GM23248 (cell line): ENCODE measurements at regions not wholly inside any gene's neighbourhood (a gene's known extent, or its start where the extent isn't known, plus 50 kb on each side); places are given as distances from the start of the nearest gene placed in this dataset.

Source experiments
- DNase-seq: peaks from one replicate; pipeline ENCODE4 v3.0.0-alpha.2; 2015
- H2AFZ ChIP-seq: fragments of 200-600 bp; sonication (generic); 2 replicates; pipeline ENCODE4 v1.6.1; 2016; ENCODE audit warnings: antibody characterized with exemption
- H3F3A ChIP-seq: fragments of 200-600 bp; sonication (generic); 2 replicates; pipeline ENCODE4 v1.6.1; 2016; ENCODE audit warnings: mild to moderate bottlenecking, antibody characterized with exemption, mixed run types; ENCODE audit not compliant: insufficient read depth
- H3K27ac ChIP-seq: fragments of 200-600 bp; sonication (generic); 2 replicates; pipeline ENCODE4 v1.5.1; 2016; ENCODE audit warnings: mild to moderate bottlenecking
- H3K27me3 ChIP-seq: fragments of 200-600 bp; sonication (generic); replicated peaks from 2 replicates; pipeline ENCODE4 v1.6.1; 2016; ENCODE audit warnings: mild to moderate bottlenecking; ENCODE audit not compliant: insufficient read depth
- H3K36me3 ChIP-seq: fragments of 200-600 bp; sonication (generic); 2 replicates; pipeline ENCODE4 v1.6.1; 2016; ENCODE audit warnings: low read depth, mild to moderate bottlenecking
- H3K4me1 ChIP-seq: fragments of 200-600 bp; sonication (generic); 2 replicates; pipeline ENCODE4 v1.6.1; 2016; ENCODE audit warnings: mild to moderate bottlenecking; ENCODE audit not compliant: insufficient read depth
- H3K4me2 ChIP-seq: fragments of 200-600 bp; sonication (generic); one replicate; pipeline ENCODE4 v1.6.1; 2016; ENCODE audit warnings: mild to moderate bottlenecking; ENCODE audit not compliant: unreplicated experiment
- H3K4me3 ChIP-seq: fragments of 200-600 bp; sonication (generic); 2 replicates; pipeline ENCODE4 v1.5.1; 2016; ENCODE audit warnings: mild to moderate bottlenecking
- H3K79me2 ChIP-seq: fragments of 200-600 bp; sonication (generic); 2 replicates; pipeline ENCODE4 v1.6.1; 2016; ENCODE audit warnings: mild to moderate bottlenecking; ENCODE audit not compliant: insufficient read depth
- H3K9ac ChIP-seq: fragments of 200-600 bp; sonication (generic); 2 replicates; pipeline ENCODE4 v1.6.1; 2016; ENCODE audit warnings: mild to moderate bottlenecking
- H3K9me2 ChIP-seq: fragments of 200-600 bp; sonication (generic); 2 replicates; pipeline ENCODE4 v1.6.1; 2016; ENCODE audit warnings: mixed run types, mild to moderate bottlenecking, moderate library complexity; ENCODE audit not compliant: insufficient read depth
- H3K9me3 ChIP-seq: fragments of 200-600 bp; sonication (generic); one replicate; pipeline ENCODE4 v1.6.1; 2017; ENCODE audit warnings: low read depth
- H4K20me1 ChIP-seq: fragments of 200-600 bp; sonication (generic); 2 replicates; pipeline ENCODE4 v1.6.0; 2016; ENCODE audit not compliant: insufficient read depth
- EZH2 ChIP-seq: fragments of 200-600 bp; sonication (generic); IDR thresholded peaks from 2 replicates; pipeline ENCODE4 v1.6.1; 2018; ENCODE audit warnings: antibody characterized with exemption, mild to moderate bottlenecking; ENCODE audit not compliant: insufficient read depth, poor library complexity, severe bottlenecking
- EZH2phosphoT487 ChIP-seq: fragments of 200-600 bp; sonication (generic); IDR thresholded peaks from 2 replicates; pipeline ENCODE4 v1.6.1; 2018; ENCODE audit warnings: antibody characterized with exemption, moderate library complexity, mild to moderate bottlenecking, low read depth; ENCODE audit not compliant: insufficient read depth
- WGBS, 2 experiments: methylation state at CpG; one replicate each; pipeline ENCODE4 v1.1.6; 2015 to 2017; ENCODE audit warnings: low lambda C conversion rate in 2 of 2, low coverage in 1 of 2; ENCODE audit errors: missing lambda C conversion rate in 2 of 2; 5-methylcytosine and 5-hydroxymethylcytosine counted together
- in situ Hi-C: fragments of 300-500 bp; cut with MboI; formaldehyde crosslinking; loops from 2 replicates; pipeline ENCODE4 v1.15.0; 2020

- H3K4me1 ChIP-seq = no peaks in the 10 kb centered on the region
- no peak overlapping the region for H2AFZ ChIP-seq
Observed at GRCh38 chr13:99726282-99726894, 225.1 kb downstream of the TM9SF2 start.

DNA sequence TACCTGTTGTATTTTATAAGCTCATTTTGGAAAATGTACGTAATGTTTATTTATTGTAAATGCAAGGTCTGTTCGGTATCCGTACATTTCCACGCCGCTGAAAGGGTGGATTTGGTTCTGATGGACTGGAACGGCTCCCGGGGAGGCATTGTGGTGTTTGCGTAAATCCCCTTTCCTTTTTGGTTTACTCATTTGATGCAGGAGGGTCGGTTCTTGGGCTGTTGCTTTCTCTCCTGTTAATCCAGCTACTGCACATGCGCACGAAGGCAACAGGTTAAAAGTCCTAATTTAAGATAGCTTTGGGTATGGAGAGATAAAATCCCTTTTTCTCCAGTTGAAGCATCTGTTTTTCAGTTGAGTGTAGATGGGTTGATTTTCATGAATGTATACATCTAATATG lies 224.4 kb downstream of the TM9SF2 start:
- no peak overlapping the region for H2AFZ ChIP-seq
- no peaks in the 10 kb centered on the region for H3K9me2 ChIP-seq
- no peaks in the 10 kb centered on the region for H3F3A ChIP-seq
- no peaks in the 10 kb centered on the region for H3K36me3 ChIP-seq
- no peaks in the 10 kb centered on the region for H3K9me3 ChIP-seq
- no peak for TF ChIP-seq EZH2phosphoT487
- in situ Hi-C loops = no loop called here
- H3K9ac ChIP-seq = no peak overlapping the region
- H3K79me2 ChIP-seq = no peaks in the 10 kb centered on the region
- no peaks in the 10 kb centered on the region for H3K27me3 ChIP-seq
- 81 to 84% methylated on average over 11 of the region's 11 CpGs for WGBS, 2 experiments
- no peak overlapping the region for H3K4me2 ChIP-seq
- DNase-seq = no peak
- no peak overlapping the region for H3K27ac ChIP-seq
- H3K4me3 ChIP-seq = no peak overlapping the region
- no peaks in the 10 kb centered on the region for H3K4me1 ChIP-seq
- H4K20me1 ChIP-seq = no peaks in the 10 kb centered on the region

More at GRCh38 chr13:99726282-99726894, 225.1 kb downstream of the TM9SF2 start:
- no peak overlapping the region for H3K27ac ChIP-seq
- H3K9me2 ChIP-seq = no peaks in the 10 kb centered on the region
- WGBS, 2 experiments = 61 to 67% methylated on average over 8 to 10 of the region's 10 CpGs
- TF ChIP-seq EZH2 = no peak
- TF ChIP-seq EZH2phosphoT487 = no peak
- no peak overlapping the region for H3K9ac ChIP-seq
- H3K4me2 ChIP-seq = no peak overlapping the region
- H3K36me3 ChIP-seq = no peaks in the 10 kb centered on the region
- no peaks in the 10 kb centered on the region for H3K27me3 ChIP-seq
- in situ Hi-C loops = no loop called here
- no peaks in the 10 kb centered on the region for H3F3A ChIP-seq
- H3K79me2 ChIP-seq = no peaks in the 10 kb centered on the region
- no peak for DNase-seq
- no peaks in the 10 kb centered on the region for H4K20me1 ChIP-seq
- no peak overlapping the region for H3K4me3 ChIP-seq
- H3K9me3 ChIP-seq = no peaks in the 10 kb centered on the region

- Histone ChIP-seq H3K27ac (no peak overlapping the region), H3K9me2 (no peaks in the 10 kb centered on the region), H3K79me2 (no peaks in the 10 kb centered on the region), H2AFZ (no peak overlapping the region), H3K4me3 (no peak overlapping the region), H3K36me3 (no peaks in the 10 kb centered on the region), H3F3A (no peaks in the 10 kb centered on the region), H3K27me3 (no peaks in the 10 kb centered on the region), H4K20me1 (no peaks in the 10 kb centered on the region), H3K9ac (no peak overlapping the region), H3K9me3 (no peaks in the 10 kb centered on the region), H3K4me2 (no peak overlapping the region), H3K4me1 (no peaks in the 10 kb centered on the region)
- in situ Hi-C loops = no loop called here
- DNase-seq = no peak
- TF ChIP-seq EZH2phosphoT487 = no peak
- WGBS, 2 experiments = 77 to 84% methylated on average over 16 of the region's 16 CpGs
Observed at GRCh38 chr13:99724633-99725517, 223.6 kb downstream of the TM9SF2 start.

- no peak for TF ChIP-seq EZH2
- no peak for TF ChIP-seq EZH2phosphoT487
- Histone ChIP-seq H3K9me2 (no peaks in the 10 kb centered on the region), H3F3A (no peaks in the 10 kb centered on the region), H3K79me2 (no peaks in the 10 kb centered on the region), H3K27ac (no peak overlapping the region), H3K9me3 (no peaks in the 10 kb centered on the region), H2AFZ (no peak overlapping the region), H3K27me3 (no peaks in the 10 kb centered on the region), H3K4me1 (no peaks in the 10 kb centered on the region), H3K4me3 (no peak overlapping the region), H4K20me1 (no peaks in the 10 kb centered on the region), H3K4me2 (no peak overlapping the region), H3K36me3 (no peaks in the 10 kb centered on the region), H3K9ac (no peak overlapping the region)
- DNase-seq = no peak
- in situ Hi-C loops = no loop called here
- WGBS, 2 experiments = 78 to 90% methylated on average over 3 of the region's 3 CpGs
Observed at GRCh38 chr13:99723878-99724277, 222.6 kb downstream of the TM9SF2 start.
